ENCODE measurements at regions not wholly inside any gene's neighbourhood (a gene's known extent, or its start where the extent isn't known, plus 50 kb on each side); places are given as distances from the start of the nearest gene placed in this dataset.

DNA sequence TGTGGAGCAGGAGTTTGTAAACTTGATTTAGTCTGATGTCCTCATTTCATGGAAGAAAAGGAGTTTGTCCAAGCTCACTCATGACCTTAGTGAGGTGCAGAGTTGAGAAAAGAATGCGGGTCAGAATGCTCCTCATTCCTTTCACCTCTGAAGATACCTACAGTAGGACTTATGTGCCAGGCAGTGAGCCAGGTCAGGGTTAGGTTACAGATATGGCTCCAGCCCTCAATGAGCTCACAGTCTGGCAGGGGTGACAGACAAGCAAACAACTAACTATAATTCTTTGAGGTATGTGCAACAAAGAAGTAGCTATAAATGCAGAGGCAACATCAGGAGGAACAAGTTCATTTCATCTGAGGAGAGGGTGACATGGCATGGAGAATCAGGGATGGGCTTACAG is 102.5 kb downstream of the SPATA31D1 start:
- TF ChIP-seq, protein P1, sequence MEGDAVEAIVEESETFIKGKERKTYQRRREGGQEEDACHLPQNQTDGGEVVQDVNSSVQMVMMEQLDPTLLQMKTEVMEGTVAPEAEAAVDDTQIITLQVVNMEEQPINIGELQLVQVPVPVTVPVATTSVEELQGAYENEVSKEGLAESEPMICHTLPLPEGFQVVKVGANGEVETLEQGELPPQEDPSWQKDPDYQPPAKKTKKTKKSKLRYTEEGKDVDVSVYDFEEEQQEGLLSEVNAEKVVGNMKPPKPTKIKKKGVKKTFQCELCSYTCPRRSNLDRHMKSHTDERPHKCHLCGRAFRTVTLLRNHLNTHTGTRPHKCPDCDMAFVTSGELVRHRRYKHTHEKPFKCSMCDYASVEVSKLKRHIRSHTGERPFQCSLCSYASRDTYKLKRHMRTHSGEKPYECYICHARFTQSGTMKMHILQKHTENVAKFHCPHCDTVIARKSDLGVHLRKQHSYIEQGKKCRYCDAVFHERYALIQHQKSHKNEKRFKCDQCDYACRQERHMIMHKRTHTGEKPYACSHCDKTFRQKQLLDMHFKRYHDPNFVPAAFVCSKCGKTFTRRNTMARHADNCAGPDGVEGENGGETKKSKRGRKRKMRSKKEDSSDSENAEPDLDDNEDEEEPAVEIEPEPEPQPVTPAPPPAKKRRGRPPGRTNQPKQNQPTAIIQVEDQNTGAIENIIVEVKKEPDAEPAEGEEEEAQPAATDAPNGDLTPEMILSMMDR (IDR thresholded peaks at IDR 0.05): no peak
- no peak for TF ChIP-seq POLR2A (IDR thresholded peaks at IDR 0.05)

Measured in testis (tissue), 2 donors.